Small intestine (tissue), 7 donors: ENCODE measurements at regions not wholly inside any gene's neighbourhood (a gene's known extent, or its start where the extent isn't known, plus 50 kb on each side); places are given as distances from the start of the nearest gene placed in this dataset.

Experiments
- DNase-seq, 2 donors: peaks; one replicate each; pipeline versions ENCODE4 v3.0.0 to v3.0.0-alpha.2; 2013
- FAIRE-seq: peaks from 2 replicates; lab custom pipeline; 2012; peaks lifted over from hg19 to GRCh38; lab: Jason Lieb, UNC
- H3K27ac ChIP-seq, 3 donors: one replicate each; pipeline ENCODE4 v1.5.1; 2013; ENCODE audit warnings: low read length in 2 of 3, mild to moderate bottlenecking in 2 of 3, control low read depth in 1 of 3, inconsistent platforms in 1 of 3, low read depth in 1 of 3, moderate library complexity in 1 of 3
- H3K27me3 ChIP-seq, 3 donors: one replicate each; pipeline ENCODE4 v1.6.1; 2013; ENCODE audit warnings: low read length in 3 of 3, inconsistent platforms in 1 of 3; ENCODE audit not compliant: control insufficient read depth in 3 of 3, insufficient read depth in 3 of 3
- H3K36me3 ChIP-seq, 3 donors: one replicate each; pipeline ENCODE4 v1.6.1; 2013; ENCODE audit warnings: low read length in 3 of 3, inconsistent platforms in 1 of 3, low read depth in 1 of 3, mild to moderate bottlenecking in 1 of 3, moderate library complexity in 1 of 3; ENCODE audit not compliant: control insufficient read depth in 3 of 3, insufficient read depth in 2 of 3
- H3K4me1 ChIP-seq, 3 donors: one replicate each; pipeline ENCODE4 v1.6.1; 2013; ENCODE audit warnings: low read length in 2 of 3, inconsistent platforms in 1 of 3, low read depth in 1 of 3, mild to moderate bottlenecking in 1 of 3, moderate library complexity in 1 of 3; ENCODE audit not compliant: control insufficient read depth in 3 of 3, insufficient read depth in 2 of 3
- H3K4me3 ChIP-seq, 3 donors: one replicate each; pipeline ENCODE4 v1.5.1; 2013; ENCODE audit warnings: low read length in 3 of 3, control low read depth in 1 of 3, inconsistent platforms in 1 of 3, low read depth in 1 of 3, mild to moderate bottlenecking in 1 of 3, moderate library complexity in 1 of 3
- H3K9me3 ChIP-seq, 2 donors: one replicate each; pipeline ENCODE4 v1.6.1; 2013; ENCODE audit warnings: low read depth in 1 of 2, low read length in 1 of 2; ENCODE audit not compliant: control insufficient read depth in 2 of 2, insufficient read depth in 1 of 2
- WGBS, 3 donors: extraction: QIAGEN DNeasy Blood & Tissue Kit; methylation state at CpG; one replicate each; pipeline ENCODE4 v1.1.7; 2013; 5-methylcytosine and 5-hydroxymethylcytosine counted together
- donor health status: healthy with polysubstance abuse.
- donor health status: control.
- donor health status: control.
- donor health status: Bipolar disorder and iron deficiency.
- donor health status: healthy.

- no peaks in the 10 kb centered on the region for H3K9me3 ChIP-seq
- H3K36me3 ChIP-seq: no peaks in the 10 kb centered on the region
- H3K27me3 ChIP-seq: no peaks in the 10 kb centered on the region
- FAIRE-seq (no peak), DNase-seq (no peak)
- H3K27ac ChIP-seq: no peak overlapping the region
- no peak overlapping the region for H3K4me3 ChIP-seq
- H3K4me1 ChIP-seq: no peaks in the 10 kb centered on the region
- WGBS, 3 donors: 72 to 83% (median 80%) methylated on average over 3 of the region's 3 CpGs
These were observed 589.9 kb upstream of the LRRTM1 start for GRCh38 chr2:80894486-80894885.

- 60 to 78% (median 62%) methylated on average over 2 of the region's 2 CpGs for WGBS, 3 donors
These were observed 589.2 kb upstream of the LRRTM1 start for GRCh38 chr2:80893711-80894110.

GRCh38 chr2:80889009-80889408 is 584.5 kb upstream of the LRRTM1 start:
- WGBS, 3 donors: 18 to 33% (median 20%) methylated on average over 2 of the region's 2 CpGs
- Histone ChIP-seq H3K4me3 (no peak overlapping the region), H3K9me3 (no peaks in the 10 kb centered on the region), H3K4me1 (peaks cover 0 to 2% (median 0%) of the 10 kb centered on the region in 3 donors), H3K27me3 (no peaks in the 10 kb centered on the region), H3K36me3 (no peaks in the 10 kb centered on the region), H3K27ac (no peak overlapping the region)
- no peak for DNase-seq
- no peak for FAIRE-seq

More at GRCh38 chr2:80893711-80894110, 589.2 kb upstream of the LRRTM1 start:
- H3K4me3 ChIP-seq: no peak overlapping the region
- DNase-seq (no peak), FAIRE-seq (no peak)
- no peaks in the 10 kb centered on the region for H3K4me1 ChIP-seq
- no peaks in the 10 kb centered on the region for H3K27me3 ChIP-seq
- no peak overlapping the region for H3K27ac ChIP-seq
- H3K9me3 ChIP-seq: no peaks in the 10 kb centered on the region
- no peaks in the 10 kb centered on the region for H3K36me3 ChIP-seq

- DNase-seq: peak in 1 of 2 donors; percentile 45
- 18 to 33% (median 22%) methylated on average over 2 of the region's 2 CpGs for WGBS, 3 donors
These were observed 583.4 kb upstream of the LRRTM1 start for GRCh38 chr2:80887841-80888378.

GRCh38 chr2:80874374-80874773 is 569.8 kb upstream of the LRRTM1 start:
- FAIRE-seq: no peak
- 78 to 89% (median 86%) methylated on average over 2 of the region's 2 CpGs for WGBS, 3 donors

More at GRCh38 chr2:80887841-80888378, 583.4 kb upstream of the LRRTM1 start:
- no peaks in the 10 kb centered on the region for H3K27me3 ChIP-seq
- H3K27ac ChIP-seq: no peak overlapping the region
- no peaks in the 10 kb centered on the region for H3K36me3 ChIP-seq
- no peak overlapping the region for H3K4me3 ChIP-seq
- no peak for FAIRE-seq
- H3K9me3 ChIP-seq: no peaks in the 10 kb centered on the region
- H3K4me1 ChIP-seq: peaks cover 0 to 2% (median 0%) of the 10 kb centered on the region in 3 donors

GRCh38 chr2:80869858-80870438 is 565.4 kb upstream of the LRRTM1 start:
- 78 to 79% (median 78%) methylated on average over 7 of the region's 7 CpGs for WGBS, 3 donors
- H3K36me3 ChIP-seq: no peaks in the 10 kb centered on the region
- H3K9me3 ChIP-seq: no peaks in the 10 kb centered on the region
- H3K27me3 ChIP-seq: no peaks in the 10 kb centered on the region
- H3K27ac ChIP-seq: no peak overlapping the region
- H3K4me3 ChIP-seq: no peak overlapping the region
- FAIRE-seq (no peak), DNase-seq (no peak)
- no peaks in the 10 kb centered on the region for H3K4me1 ChIP-seq

More at GRCh38 chr2:80874374-80874773, 569.8 kb upstream of the LRRTM1 start:
- no peak overlapping the region for H3K27ac ChIP-seq
- H3K4me1 ChIP-seq: no peaks in the 10 kb centered on the region
- H3K36me3 ChIP-seq: no peaks in the 10 kb centered on the region
- H3K4me3 ChIP-seq: no peak overlapping the region
- no peak for DNase-seq
- no peaks in the 10 kb centered on the region for H3K9me3 ChIP-seq
- H3K27me3 ChIP-seq: no peaks in the 10 kb centered on the region

- Histone ChIP-seq H3K36me3 (no peaks in the 10 kb centered on the region), H3K4me1 (no peaks in the 10 kb centered on the region), H3K27ac (no peak overlapping the region), H3K9me3 (peaks cover 0 to 2% of the 10 kb centered on the region in 2 donors), H3K4me3 (no peak overlapping the region), H3K27me3 (no peaks in the 10 kb centered on the region)
- FAIRE-seq (no peak), DNase-seq (no peak)
- WGBS, 3 donors: 77 to 86% (median 83%) methylated on average over 4 of the region's 4 CpGs
These were observed 558.7 kb upstream of the LRRTM1 start for GRCh38 chr2:80863147-80863714.

GRCh38 chr2:80858965-80859364 is 554.4 kb upstream of the LRRTM1 start:
- Histone ChIP-seq H3K4me3 (no peak overlapping the region), H3K27ac (no peak overlapping the region), H3K9me3 (peaks cover 0 to 2% of the 10 kb centered on the region in 2 donors), H3K27me3 (no peaks in the 10 kb centered on the region), H3K4me1 (no peaks in the 10 kb centered on the region), H3K36me3 (no peaks in the 10 kb centered on the region)
- FAIRE-seq (no peak), DNase-seq (no peak)
- WGBS, 3 donors: 7 to 17% (median 14%) methylated on average over 1 of the region's 1 CpG
